ENCODE measurements at regions not wholly inside any gene's neighbourhood (a gene's known extent, or its start where the extent isn't known, plus 50 kb on each side); places are given as distances from the start of the nearest gene placed in this dataset.

DNA sequence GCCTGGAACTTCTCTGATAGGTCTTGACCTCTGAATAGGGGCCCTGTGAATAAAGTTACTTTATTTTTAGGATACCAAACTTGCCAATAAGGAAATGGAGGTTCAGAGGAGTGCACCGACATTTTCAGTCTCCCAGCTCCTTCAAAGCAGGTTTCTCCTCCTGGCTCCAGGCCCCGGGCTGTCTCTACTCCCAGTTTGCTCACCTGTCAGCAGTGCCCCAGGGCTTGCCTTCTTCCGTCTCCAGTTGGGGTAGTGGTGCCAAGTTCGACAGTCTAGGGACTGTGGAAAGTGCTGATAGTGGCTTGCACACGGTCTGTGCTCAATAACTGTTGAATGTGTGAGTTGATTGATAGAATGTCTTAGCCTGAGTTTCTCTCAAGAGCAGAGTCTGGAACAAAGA is 149.2 kb downstream of the ACTL8 start:
- DNase-seq (ENCODE audit: insufficient read length, low spot score) (no peak), FAIRE-seq (no peak)
- TF ChIP-seq, protein P1, sequence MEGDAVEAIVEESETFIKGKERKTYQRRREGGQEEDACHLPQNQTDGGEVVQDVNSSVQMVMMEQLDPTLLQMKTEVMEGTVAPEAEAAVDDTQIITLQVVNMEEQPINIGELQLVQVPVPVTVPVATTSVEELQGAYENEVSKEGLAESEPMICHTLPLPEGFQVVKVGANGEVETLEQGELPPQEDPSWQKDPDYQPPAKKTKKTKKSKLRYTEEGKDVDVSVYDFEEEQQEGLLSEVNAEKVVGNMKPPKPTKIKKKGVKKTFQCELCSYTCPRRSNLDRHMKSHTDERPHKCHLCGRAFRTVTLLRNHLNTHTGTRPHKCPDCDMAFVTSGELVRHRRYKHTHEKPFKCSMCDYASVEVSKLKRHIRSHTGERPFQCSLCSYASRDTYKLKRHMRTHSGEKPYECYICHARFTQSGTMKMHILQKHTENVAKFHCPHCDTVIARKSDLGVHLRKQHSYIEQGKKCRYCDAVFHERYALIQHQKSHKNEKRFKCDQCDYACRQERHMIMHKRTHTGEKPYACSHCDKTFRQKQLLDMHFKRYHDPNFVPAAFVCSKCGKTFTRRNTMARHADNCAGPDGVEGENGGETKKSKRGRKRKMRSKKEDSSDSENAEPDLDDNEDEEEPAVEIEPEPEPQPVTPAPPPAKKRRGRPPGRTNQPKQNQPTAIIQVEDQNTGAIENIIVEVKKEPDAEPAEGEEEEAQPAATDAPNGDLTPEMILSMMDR (IDR thresholded peaks at IDR 0.05; ENCODE audit: insufficient read depth, missing control alignments): no peak

DNA sequence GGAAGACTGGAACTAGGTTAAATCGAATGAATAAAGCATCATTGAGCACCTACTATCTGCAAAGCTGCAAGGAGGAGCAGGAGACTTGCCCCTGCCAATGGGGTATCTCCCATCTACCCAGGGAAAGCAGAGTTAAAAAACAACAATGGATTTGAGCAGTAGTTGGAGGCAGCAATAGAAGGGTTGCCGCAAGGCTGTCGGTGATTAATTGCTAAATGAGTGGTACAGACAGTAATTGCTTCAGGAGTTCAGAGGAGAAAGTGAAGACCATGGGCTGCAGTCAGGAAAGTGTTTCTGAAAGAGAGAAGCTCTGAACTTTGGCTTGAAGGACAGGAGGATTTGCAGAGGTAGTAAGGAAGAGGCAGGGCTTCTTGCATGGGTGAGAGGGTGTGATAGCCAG is 152.9 kb downstream of the ACTL8 start:
- DNase-seq (ENCODE audit: insufficient read length, low spot score) (no peak), FAIRE-seq (no peak)
- TF ChIP-seq, protein P1 (IDR thresholded peaks at IDR 0.05; ENCODE audit: insufficient read depth, missing control alignments): no peak

DNA sequence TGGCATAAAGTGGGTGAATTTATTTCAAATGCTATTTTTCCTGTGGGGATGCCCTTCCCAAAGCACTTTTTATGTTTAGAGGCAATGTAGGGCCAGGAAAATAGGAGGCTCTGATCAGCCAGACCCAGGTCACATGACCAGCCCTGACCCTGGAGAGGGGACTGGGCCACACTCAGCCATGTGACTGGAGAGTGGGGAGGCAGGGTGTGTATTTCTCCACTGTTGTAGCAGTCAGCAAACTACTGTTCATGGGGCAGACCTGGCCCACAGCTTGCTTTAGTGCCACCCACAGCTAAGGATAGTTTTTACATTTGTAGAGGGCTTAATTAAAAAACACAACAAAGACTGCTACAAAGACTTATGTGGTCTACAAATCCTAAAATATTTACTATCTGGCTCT is 153.8 kb downstream of the ACTL8 start:
- TF ChIP-seq, protein P1 (IDR thresholded peaks at IDR 0.05; ENCODE audit: insufficient read depth, missing control alignments): no peak
- no peak for FAIRE-seq
- DNase-seq (ENCODE audit: insufficient read length, low spot score): no peak

- DNase-seq (ENCODE audit: insufficient read length, low spot score): no peak
- TF ChIP-seq, protein P1 (IDR thresholded peaks at IDR 0.05; ENCODE audit: insufficient read depth, missing control alignments): no peak
- no peak for FAIRE-seq
Observed at GRCh38 chr1:17909634-17910033, 154.5 kb downstream of the ACTL8 start.

DNA sequence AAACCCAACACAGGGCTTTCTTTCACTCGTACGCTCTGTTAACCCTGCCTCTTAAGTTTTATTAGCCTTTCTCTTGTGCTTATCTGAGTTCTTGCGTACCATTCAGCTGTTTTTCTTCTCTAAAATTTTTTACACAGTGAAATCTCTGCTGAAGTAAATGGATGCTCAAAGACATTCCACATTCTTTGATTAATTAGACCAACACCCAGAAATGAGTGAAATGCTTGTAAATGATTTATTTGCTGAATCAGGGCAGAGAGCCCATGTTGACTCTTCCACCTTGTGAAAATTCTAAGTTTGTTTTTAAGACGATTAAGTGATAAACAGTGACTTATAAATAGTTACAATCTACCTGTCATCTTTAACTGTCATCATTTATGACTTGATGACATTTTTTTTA is 156.7 kb downstream of the ACTL8 start:
- TF ChIP-seq, protein P1 (IDR thresholded peaks at IDR 0.05; ENCODE audit: insufficient read depth, missing control alignments): no peak
- FAIRE-seq (no peak), DNase-seq (ENCODE audit: insufficient read length, low spot score) (no peak)

- TF ChIP-seq, protein P1 (IDR thresholded peaks at IDR 0.05; ENCODE audit: insufficient read depth, missing control alignments): no peak
- DNase-seq (ENCODE audit: insufficient read length, low spot score) (no peak), FAIRE-seq (no peak)
Observed at GRCh38 chr1:17912491-17912890, 157.4 kb downstream of the ACTL8 start.

GRCh38 chr1:17913326-17914115 is 158.4 kb downstream of the ACTL8 start:
- TF ChIP-seq, protein P1 (IDR thresholded peaks at IDR 0.05; ENCODE audit: insufficient read depth, missing control alignments): no peak
- FAIRE-seq (no peak), DNase-seq (ENCODE audit: insufficient read length, low spot score) (no peak)

Data from D721Med (cell line).